ENCODE measurements at regions not wholly inside any gene's neighbourhood (a gene's known extent, or its start where the extent isn't known, plus 50 kb on each side); places are given as distances from the start of the nearest gene placed in this dataset.

GRCh38 chr16:80355335-80355734, 185.5 kb upstream of the DYNLRB2 start:
- no peak for DNase-seq

GRCh38 chr16:80350061-80350460, 190.7 kb upstream of the DYNLRB2 start:
- DNase-seq: no peak

GRCh38 chr16:80347900-80348299, 192.9 kb upstream of the DYNLRB2 start:
- no peak for DNase-seq

DNA sequence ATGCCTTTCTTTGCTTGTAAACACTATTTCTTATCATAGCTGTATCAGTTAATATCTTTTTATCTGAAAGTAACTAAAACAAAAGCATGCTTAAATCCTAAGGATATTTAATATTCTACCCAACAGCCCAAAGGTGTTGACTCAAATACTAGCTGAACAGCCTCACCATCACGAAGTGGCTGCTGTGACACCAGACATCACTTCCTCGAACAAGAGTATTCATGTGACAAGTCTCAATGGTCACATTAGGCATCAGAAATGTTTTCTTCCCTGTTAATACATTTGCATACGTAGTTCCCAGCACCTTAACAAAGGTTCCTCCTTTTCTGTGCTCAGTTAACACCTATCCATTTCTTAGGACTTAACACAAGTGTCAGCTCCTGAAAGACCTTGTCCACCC, 193.8 kb upstream of the DYNLRB2 start:
- DNase-seq: no peak

DNA sequence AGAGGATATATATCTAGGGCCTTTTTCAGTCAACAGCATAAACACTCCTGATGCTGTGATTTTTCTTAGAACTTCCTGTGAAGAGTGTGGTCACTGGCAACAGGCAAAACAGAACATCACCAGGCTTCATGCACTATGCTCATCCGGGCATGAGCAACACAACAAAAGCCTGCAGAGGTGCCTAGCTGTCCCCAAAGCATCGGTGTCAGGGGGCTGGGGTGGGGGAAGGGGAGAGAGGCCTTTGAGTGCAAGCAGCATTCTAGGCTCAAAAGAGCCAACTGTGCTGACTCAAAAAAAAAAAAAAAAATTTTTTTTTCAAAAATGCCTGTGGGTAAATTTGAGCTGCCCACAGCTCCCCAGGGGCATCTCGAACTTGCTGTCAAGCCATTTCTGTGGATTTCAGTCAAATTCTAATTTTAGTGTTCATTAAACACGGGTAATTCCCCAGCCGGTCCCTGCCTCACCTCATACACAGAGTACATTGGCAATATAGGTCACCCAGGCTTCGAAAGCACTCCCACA, 194.6 kb upstream of the DYNLRB2 start:
- DNase-seq: no peak

DNA sequence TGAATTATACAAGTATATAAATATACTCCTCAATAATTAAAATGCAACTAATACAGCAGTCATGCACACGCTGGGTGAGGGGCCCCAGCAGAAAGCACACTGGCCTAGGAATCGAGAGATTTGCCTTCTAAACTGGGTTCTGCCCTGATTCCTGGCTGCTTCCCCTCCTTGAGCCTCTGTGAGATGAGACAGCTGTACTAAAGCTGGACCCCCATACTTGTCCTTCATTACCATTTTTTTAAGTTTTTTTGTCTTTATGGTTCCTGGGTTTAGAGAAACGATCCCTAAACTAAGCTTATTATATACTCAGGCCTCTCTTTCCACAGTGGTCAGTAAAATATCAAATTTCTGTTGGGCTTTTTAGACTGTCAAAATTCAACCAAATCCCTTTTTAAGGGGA, 195.1 kb upstream of the DYNLRB2 start:
- DNase-seq: no peak

- no peak for DNase-seq
Measured at GRCh38 chr16:80344570-80344969, 196.2 kb upstream of the DYNLRB2 start.

DNA sequence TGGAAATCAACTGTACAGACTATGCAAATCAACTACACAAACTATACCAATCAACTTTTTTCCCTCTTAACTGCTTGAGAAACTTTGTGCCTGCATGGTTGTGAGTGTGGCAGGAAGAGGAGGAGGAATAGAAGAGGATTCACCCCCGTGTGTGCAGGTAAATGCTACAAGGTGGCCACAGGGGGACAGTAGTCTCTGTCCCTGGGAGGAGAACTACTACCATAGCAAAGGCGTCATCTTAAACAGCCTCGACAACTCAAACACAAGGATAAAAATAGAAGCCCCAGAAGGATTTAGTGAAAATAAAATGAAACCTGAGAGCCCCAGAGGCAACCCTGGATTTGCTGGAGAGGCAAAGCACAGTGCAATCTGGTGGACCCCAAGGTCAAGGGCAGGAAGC, 199.5 kb upstream of the DYNLRB2 start:
- no peak for DNase-seq

- no peak for DNase-seq
Measured at GRCh38 chr16:80337786-80338185, 203.0 kb upstream of the DYNLRB2 start.

DNA sequence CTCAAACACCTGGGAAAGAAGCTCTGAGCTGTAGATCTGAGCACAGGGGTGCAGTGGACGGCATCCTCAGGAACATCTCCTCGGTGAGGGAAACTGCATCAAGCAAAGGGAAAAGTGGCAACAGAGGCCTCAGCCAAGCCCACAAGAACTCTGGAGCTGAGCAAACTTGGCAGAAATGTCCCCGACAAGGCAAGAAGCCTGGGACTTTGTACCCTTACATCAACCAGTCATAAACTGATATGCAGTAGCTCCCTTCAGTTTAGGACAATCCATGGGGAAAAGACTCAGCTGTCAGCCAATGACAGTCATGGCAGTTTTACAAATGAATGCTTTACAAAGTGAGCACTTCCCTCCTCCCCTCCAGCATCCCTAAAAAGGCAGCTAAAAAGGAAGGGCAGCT, 210.0 kb upstream of the DYNLRB2 start:
- DNase-seq: no peak

GRCh38 chr16:80330150-80330549, 210.6 kb upstream of the DYNLRB2 start:
- DNase-seq: no peak

- DNase-seq: no peak
Measured at GRCh38 chr16:80327740-80328139, 213.1 kb upstream of the DYNLRB2 start.

DNA sequence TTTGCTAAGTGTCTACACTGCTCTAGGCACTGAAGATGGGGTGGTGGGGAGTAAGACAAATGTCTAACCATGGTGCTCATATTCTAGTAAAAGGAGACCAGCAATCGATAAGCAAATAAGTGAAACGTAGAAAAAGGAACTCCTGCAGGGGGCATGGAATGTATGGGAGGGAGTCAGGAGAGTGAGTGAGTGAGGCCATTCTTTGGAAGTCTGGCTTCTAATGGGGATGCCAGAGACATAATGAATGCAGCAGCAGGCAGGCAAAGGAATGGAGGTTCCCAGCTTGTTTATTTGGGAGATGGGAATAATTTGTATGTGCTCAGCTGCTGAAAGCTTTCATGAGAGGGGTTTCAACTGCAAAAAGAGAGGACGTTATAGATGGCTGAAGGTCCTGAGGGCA, 216.4 kb upstream of the DYNLRB2 start:
- DNase-seq: no peak

- no peak for DNase-seq
Measured at GRCh38 chr16:80323808-80324195, 217.0 kb upstream of the DYNLRB2 start.

- DNase-seq: no peak
Measured at GRCh38 chr16:80323187-80323807, 217.5 kb upstream of the DYNLRB2 start.

GRCh38 chr16:80319181-80319580, 221.6 kb upstream of the DYNLRB2 start:
- DNase-seq: no peak

GRCh38 chr16:80318107-80318506, 222.7 kb upstream of the DYNLRB2 start:
- no peak for DNase-seq

DNA sequence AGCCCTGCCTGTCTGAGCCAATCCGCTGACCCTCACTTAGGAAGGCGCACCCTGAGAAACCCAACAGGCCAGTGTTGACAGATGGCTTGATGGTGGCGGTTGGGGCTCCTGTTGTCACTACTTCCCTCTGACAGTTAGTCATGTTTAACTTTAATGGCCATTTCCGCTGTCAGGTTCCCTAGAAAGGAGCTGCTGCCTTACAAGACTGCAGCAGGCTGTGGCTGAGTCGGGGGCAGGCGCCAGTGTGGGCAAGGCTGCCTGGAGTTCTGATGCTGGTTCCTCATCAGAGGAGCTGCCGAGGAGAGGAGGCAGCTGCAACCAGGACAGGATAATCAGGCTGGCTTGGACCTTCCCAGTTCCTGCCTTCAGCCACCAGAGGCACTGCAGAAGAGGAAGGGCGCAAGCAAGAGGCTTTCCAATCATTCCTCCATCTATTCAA, 223.2 kb upstream of the DYNLRB2 start:
- peak in 2 of 3 donors; percentile 1 for DNase-seq

GRCh38 chr16:80317116-80317515, 223.7 kb upstream of the DYNLRB2 start:
- no peak for DNase-seq

DNA sequence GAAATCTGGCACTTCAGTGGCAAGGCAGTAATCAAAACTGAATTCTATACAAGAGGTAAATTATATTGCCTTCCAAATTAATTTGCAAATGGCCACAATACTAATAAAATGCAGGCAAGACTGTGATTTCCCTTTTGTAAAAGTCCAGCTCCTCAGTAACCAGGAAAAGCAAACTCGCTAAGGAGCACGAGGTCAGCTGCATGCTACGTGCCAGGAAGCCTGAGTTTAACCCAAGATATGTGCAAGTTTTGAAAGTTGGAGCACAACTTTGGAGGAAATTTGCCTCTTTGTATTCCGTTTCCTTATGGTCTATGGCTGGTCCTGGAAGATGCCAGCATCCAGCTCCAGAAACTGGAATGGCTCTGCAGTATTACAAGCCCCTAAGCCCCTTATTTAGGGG, 226.8 kb upstream of the DYNLRB2 start:
- DNase-seq: no peak

DNA sequence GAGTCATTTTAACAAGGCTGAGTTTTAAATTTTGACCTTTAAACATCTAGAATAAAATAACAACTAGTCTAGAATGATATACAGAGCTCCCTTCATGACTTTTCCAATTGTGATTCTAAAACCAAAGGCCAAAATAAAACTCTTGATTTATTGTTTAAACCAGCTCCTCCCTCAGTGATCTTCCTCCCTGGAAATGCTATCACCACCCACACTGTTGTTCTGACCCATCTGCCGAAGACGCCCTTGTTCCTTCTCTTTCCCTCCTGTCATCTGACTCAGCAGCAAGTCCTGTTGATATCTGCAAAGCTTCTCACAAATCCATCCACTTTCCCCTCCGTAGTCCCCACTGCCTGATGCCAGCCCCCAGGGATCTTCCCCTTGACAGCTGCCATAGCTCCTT, 231.6 kb upstream of the DYNLRB2 start:
- no peak for DNase-seq

DNA sequence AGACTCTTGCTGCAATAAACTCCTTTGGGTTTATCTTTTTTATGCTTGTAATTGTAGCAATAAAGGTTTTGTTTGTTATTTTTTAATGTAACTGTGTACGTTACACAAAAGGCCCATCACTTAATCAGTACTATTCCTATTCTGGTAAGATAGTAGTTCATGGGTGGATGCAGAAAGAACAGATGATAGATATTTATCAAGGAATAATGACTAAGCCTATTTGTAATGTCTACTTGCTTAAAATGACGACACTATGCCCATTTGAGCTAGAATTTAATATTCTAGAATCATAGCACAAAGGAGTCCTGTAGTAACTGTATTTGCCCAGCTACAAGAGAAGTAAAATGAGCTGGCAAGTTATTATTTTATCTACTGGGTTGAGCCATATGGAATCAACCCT, 235.4 kb upstream of the DYNLRB2 start:
- no peak for DNase-seq

- no peak for DNase-seq
Measured at GRCh38 chr16:80303691-80304090, 237.1 kb upstream of the DYNLRB2 start.

- no peak for DNase-seq
Measured at GRCh38 chr16:80300876-80301275, 239.9 kb upstream of the DYNLRB2 start.

DNA sequence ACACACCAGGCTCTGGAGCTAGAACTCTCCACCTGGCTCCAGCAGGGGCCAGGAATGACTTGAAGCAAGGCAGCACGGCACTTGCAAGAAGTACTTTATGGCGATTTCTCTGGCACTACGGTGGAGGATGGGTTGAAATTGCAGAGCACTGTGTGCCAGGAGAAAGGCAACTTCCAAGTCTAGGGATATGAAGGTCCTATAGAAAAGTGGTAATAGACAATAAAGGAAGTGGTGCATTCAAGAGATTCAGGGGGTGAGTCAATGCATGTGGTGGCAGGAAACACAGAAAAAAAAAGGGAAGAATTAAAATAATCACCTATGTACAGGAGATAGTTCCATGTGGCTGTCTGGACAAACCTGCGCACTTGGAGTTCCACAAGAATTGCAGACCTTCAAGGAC, 240.3 kb upstream of the DYNLRB2 start:
- no peak for DNase-seq
